ENCODE measurements at regions not wholly inside any gene's neighbourhood (a gene's known extent, or its start where the extent isn't known, plus 50 kb on each side); places are given as distances from the start of the nearest gene placed in this dataset.

GRCh38 chr3:151992326-151993041 lies 119.0 kb downstream of the SUCNR1 start:
- DNase-seq (ENCODE audit: low read depth in 2 of 2) = no peak

GRCh38 chr3:151995091-151995490 lies 121.6 kb downstream of the SUCNR1 start:
- no peak for DNase-seq (ENCODE audit: low read depth in 2 of 2)

GRCh38 chr3:151998744-151999143 lies 125.3 kb downstream of the SUCNR1 start:
- DNase-seq (ENCODE audit: low read depth in 2 of 2) = no peak

- no peak for DNase-seq (ENCODE audit: low read depth in 2 of 2)
These were observed 126.5 kb downstream of the SUCNR1 start for GRCh38 chr3:151999936-152000335.

- DNase-seq (ENCODE audit: low read depth in 2 of 2) = no peak
These were observed 138.6 kb downstream of the SUCNR1 start for GRCh38 chr3:152011812-152012735.

GRCh38 chr3:152019508-152019907 lies 146.1 kb downstream of the SUCNR1 start:
- DNase-seq (ENCODE audit: low read depth in 2 of 2) = no peak

- DNase-seq (ENCODE audit: low read depth in 2 of 2) = no peak
These were observed 148.6 kb downstream of the SUCNR1 start for GRCh38 chr3:152021951-152022461.

- DNase-seq (ENCODE audit: low read depth in 2 of 2) = no peak
These were observed 152.7 kb downstream of the SUCNR1 start for GRCh38 chr3:152026033-152026556.

- DNase-seq (ENCODE audit: low read depth in 2 of 2) = no peak
These were observed 156.9 kb downstream of the SUCNR1 start for GRCh38 chr3:152030320-152030719.

GRCh38 chr3:152031321-152031720 lies 157.9 kb downstream of the SUCNR1 start:
- DNase-seq (ENCODE audit: low read depth in 2 of 2) = no peak

GRCh38 chr3:152037297-152037696 lies 163.9 kb downstream of the SUCNR1 start:
- no peak for DNase-seq (ENCODE audit: low read depth in 2 of 2)

GRCh38 chr3:152037953-152038352 lies 164.5 kb downstream of the SUCNR1 start:
- DNase-seq (ENCODE audit: low read depth in 2 of 2) = no peak

GRCh38 chr3:152038490-152038889 lies 165.0 kb downstream of the SUCNR1 start:
- DNase-seq (ENCODE audit: low read depth in 2 of 2) = no peak

- DNase-seq (ENCODE audit: low read depth in 2 of 2) = no peak
These were observed 166.4 kb downstream of the SUCNR1 start for GRCh38 chr3:152039887-152040286.

- no peak for DNase-seq (ENCODE audit: low read depth in 2 of 2)
These were observed 166.9 kb downstream of the SUCNR1 start for GRCh38 chr3:152040319-152040718.

GRCh38 chr3:152043620-152044019 lies 170.2 kb downstream of the SUCNR1 start:
- no peak for DNase-seq (ENCODE audit: low read depth in 2 of 2)

GRCh38 chr3:152046280-152046679 lies 172.8 kb downstream of the SUCNR1 start:
- no peak for DNase-seq (ENCODE audit: low read depth in 2 of 2)

- no peak for DNase-seq (ENCODE audit: low read depth in 2 of 2)
These were observed 174.0 kb downstream of the SUCNR1 start for GRCh38 chr3:152047465-152047864.

- DNase-seq (ENCODE audit: low read depth in 2 of 2) = no peak
These were observed 175.4 kb downstream of the SUCNR1 start for GRCh38 chr3:152048831-152049230.

- DNase-seq (ENCODE audit: low read depth in 2 of 2) = no peak
These were observed 177.5 kb downstream of the SUCNR1 start for GRCh38 chr3:152050903-152051302.

- no peak for DNase-seq (ENCODE audit: low read depth in 2 of 2)
These were observed 178.3 kb downstream of the SUCNR1 start for GRCh38 chr3:152051501-152052404.

All from stimulated activated CD8-positive, alpha-beta memory T cell treated with anti-CD3 and anti-CD28 coated beads, Interleukin-7, amount 100 ng/mL, for 4 hours (primary cell).